ENCODE measurements at regions not wholly inside any gene's neighbourhood (a gene's known extent, or its start where the extent isn't known, plus 50 kb on each side); places are given as distances from the start of the nearest gene placed in this dataset.

- no peak for TF ChIP-seq JUNB (CRISPR knock-in tag; IDR thresholded peaks at IDR 0.05; ENCODE audit: borderline replicate concordance)
- TF ChIP-seq GABPA (IDR thresholded peaks at IDR 0.05; ENCODE audit: low read depth, low read length) = no peak
- no peak for TF ChIP-seq GABPA (CRISPR knock-in tag; IDR thresholded peaks at IDR 0.05; ENCODE audit: low read depth)
- TF ChIP-seq AGO2 (optimal IDR thresholded peaks at IDR 0.05; ENCODE audit: low read depth, low read length) = no peak
- TF ChIP-seq, protein P1, sequence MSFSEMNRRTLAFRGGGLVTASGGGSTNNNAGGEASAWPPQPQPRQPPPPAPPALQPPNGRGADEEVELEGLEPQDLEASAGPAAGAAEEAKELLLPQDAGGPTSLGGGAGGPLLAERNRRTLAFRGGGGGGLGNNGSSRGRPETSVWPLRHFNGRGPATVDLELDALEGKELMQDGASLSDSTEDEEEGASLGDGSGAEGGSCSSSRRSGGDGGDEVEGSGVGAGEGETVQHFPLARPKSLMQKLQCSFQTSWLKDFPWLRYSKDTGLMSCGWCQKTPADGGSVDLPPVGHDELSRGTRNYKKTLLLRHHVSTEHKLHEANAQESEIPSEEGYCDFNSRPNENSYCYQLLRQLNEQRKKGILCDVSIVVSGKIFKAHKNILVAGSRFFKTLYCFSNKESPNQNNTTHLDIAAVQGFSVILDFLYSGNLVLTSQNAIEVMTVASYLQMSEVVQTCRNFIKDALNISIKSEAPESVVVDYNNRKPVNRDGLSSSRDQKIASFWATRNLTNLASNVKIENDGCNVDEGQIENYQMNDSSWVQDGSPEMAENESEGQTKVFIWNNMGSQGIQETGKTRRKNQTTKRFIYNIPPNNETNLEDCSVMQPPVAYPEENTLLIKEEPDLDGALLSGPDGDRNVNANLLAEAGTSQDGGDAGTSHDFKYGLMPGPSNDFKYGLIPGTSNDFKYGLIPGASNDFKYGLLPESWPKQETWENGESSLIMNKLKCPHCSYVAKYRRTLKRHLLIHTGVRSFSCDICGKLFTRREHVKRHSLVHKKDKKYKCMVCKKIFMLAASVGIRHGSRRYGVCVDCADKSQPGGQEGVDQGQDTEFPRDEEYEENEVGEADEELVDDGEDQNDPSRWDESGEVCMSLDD (CRISPR knock-in tag; IDR thresholded peaks at IDR 0.05; ENCODE audit: borderline replicate concordance) = no peak
- TF ChIP-seq TCF7L2 (IDR thresholded peaks at IDR 0.05; ENCODE audit: low read depth, low read length) = no peak
- TF ChIP-seq, protein P2, sequence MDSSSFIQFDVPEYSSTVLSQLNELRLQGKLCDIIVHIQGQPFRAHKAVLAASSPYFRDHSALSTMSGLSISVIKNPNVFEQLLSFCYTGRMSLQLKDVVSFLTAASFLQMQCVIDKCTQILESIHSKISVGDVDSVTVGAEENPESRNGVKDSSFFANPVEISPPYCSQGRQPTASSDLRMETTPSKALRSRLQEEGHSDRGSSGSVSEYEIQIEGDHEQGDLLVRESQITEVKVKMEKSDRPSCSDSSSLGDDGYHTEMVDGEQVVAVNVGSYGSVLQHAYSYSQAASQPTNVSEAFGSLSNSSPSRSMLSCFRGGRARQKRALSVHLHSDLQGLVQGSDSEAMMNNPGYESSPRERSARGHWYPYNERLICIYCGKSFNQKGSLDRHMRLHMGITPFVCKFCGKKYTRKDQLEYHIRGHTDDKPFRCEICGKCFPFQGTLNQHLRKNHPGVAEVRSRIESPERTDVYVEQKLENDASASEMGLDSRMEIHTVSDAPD (CRISPR knock-in tag; IDR thresholded peaks at IDR 0.05) = no peak
- TF ChIP-seq TEAD2 (CRISPR knock-in tag; IDR thresholded peaks at IDR 0.05) = no peak
- no peak for TF ChIP-seq SNAPC2 (CRISPR knock-in tag; IDR thresholded peaks at IDR 0.05)
- no peak for TF ChIP-seq CEBPB (IDR thresholded peaks at IDR 0.05; ENCODE audit: borderline replicate concordance, low read depth, low read length)
- no peak for TF ChIP-seq CHD2 (IDR thresholded peaks at IDR 0.05; ENCODE audit: low read depth, low read length)
- TF ChIP-seq RNF2 (conservative IDR thresholded peaks at IDR 0.05; ENCODE audit: low read depth) = no peak
- no peak for TF ChIP-seq NFE2L2 (IDR thresholded peaks at IDR 0.05; ENCODE audit: low read length)
- TF ChIP-seq ZKSCAN5 (CRISPR knock-in tag; IDR thresholded peaks at IDR 0.05) = no peak
Observed at GRCh38 chr2:39851251-39851650, 72.2 kb upstream of the THUMPD2 start.

Measured in HepG2 (cell line).